ENCODE measurements at regions not wholly inside any gene's neighbourhood (a gene's known extent, or its start where the extent isn't known, plus 50 kb on each side); places are given as distances from the start of the nearest gene placed in this dataset.

DNA sequence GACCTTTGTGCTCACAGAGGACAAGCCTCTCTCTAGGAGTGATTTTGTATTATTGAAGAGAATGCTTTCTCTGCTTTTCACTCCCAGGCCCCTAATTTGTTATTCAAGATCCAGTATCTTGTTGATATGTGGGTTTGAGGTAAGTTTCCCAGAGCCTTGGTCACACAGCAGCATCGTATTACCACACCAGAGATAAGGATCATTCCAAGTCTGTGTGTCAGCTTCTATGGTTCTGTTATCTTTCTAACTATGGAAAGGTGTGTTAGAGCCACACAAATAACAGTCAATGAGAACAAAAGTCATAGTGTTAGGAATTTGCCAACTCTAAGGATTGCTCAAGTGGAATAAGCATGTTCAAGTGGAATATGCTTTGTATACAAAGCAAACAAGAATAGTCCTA, 1208.3 kb downstream of the GATA3 start:
- TF ChIP-seq EZH2 (IDR thresholded peaks at IDR 0.05; ENCODE audit: borderline replicate concordance), result no peak
- TF ChIP-seq, protein P1, sequence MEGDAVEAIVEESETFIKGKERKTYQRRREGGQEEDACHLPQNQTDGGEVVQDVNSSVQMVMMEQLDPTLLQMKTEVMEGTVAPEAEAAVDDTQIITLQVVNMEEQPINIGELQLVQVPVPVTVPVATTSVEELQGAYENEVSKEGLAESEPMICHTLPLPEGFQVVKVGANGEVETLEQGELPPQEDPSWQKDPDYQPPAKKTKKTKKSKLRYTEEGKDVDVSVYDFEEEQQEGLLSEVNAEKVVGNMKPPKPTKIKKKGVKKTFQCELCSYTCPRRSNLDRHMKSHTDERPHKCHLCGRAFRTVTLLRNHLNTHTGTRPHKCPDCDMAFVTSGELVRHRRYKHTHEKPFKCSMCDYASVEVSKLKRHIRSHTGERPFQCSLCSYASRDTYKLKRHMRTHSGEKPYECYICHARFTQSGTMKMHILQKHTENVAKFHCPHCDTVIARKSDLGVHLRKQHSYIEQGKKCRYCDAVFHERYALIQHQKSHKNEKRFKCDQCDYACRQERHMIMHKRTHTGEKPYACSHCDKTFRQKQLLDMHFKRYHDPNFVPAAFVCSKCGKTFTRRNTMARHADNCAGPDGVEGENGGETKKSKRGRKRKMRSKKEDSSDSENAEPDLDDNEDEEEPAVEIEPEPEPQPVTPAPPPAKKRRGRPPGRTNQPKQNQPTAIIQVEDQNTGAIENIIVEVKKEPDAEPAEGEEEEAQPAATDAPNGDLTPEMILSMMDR (IDR thresholded peaks at IDR 0.05; ENCODE audit: poor library complexity), result no peak
- TF ChIP-seq EZH2phosphoT487 (IDR thresholded peaks at IDR 0.05; ENCODE audit: low read depth, severe bottlenecking, unreplicated experiment), result no peak
